ENCODE measurements at regions not wholly inside any gene's neighbourhood (a gene's known extent, or its start where the extent isn't known, plus 50 kb on each side); places are given as distances from the start of the nearest gene placed in this dataset.
A peak's percentile ranks its signal among the peaks of the same experiment; 100 is the strongest.

GRCh38 chr13:22925881-22926747 lies 254.7 kb upstream of the SGCG start:
- DNase-seq (ENCODE audit: low read depth in 1 of 2, low spot score in 2 of 2) = peak; percentile 33 to 80
- ChIA-PET POLR2A (ENCODE audit: partially characterized antibody) (interaction anchor here (0.6 to 1.2 kb wide), 2 partner anchors 10 kb away, joined by 3 to 4 read pairs; no protein-coding TSS in a partner anchor), CTCF (ENCODE audit: partially characterized antibody) (interaction anchor here (1.3 to 1.5 kb wide), 2 partner anchors 9 to 40 kb away, joined by 3 to 5 read pairs; no protein-coding TSS in a partner anchor)
- no peak overlapping the region for H3K56ac ChIP-seq (replicated peaks; ENCODE audit: insufficient read length, low read depth, low read length)
- peak overlapping the region; percentile 40 to 66 (median 47) for H3K4me3 ChIP-seq (ENCODE audit: extremely low read depth in 1 of 4, insufficient read depth in 2 of 4, low read depth in 3 of 4, low read length in 4 of 4)
- no peak overlapping the region; the same call in 1 of the 2 replicates for H2BK15ac ChIP-seq (ENCODE audit: low read length)
- H2BK12ac ChIP-seq (ENCODE audit: low read depth, low read length) = peak overlapping the region; percentile 68; the same call in 1 of the 2 replicates
- H3K4me2 ChIP-seq (ENCODE audit: insufficient read depth in 1 of 2, low read depth in 2 of 2, low read length in 2 of 2) = peak overlapping the region; percentile 60 to 81
- no peak overlapping the region for H3K14ac ChIP-seq (ENCODE audit: insufficient read length)
- H3K9ac ChIP-seq (replicated peaks in 1 of 4; ENCODE audit: extremely low read depth in 1 of 4, low read depth in 3 of 4, low read length in 3 of 4) = no peak overlapping the region; a peak in 2 of 7 replicates
- H2BK5ac ChIP-seq (ENCODE audit: low read depth, low read length) = no peak overlapping the region
- H3K9me3 ChIP-seq (ENCODE audit: insufficient read depth in 2 of 2, low read depth in 1 of 2, low read length in 1 of 2) = no peaks in the 10 kb centered on the region
- no peaks in the 10 kb centered on the region for H3K79me2 ChIP-seq (ENCODE audit: control insufficient read depth in 1 of 2, insufficient read depth in 2 of 2, low read length in 2 of 2)
- H4K91ac ChIP-seq (replicated peaks; ENCODE audit: insufficient read length, low read length) = peak overlapping the region; percentile 7
- H2AFZ ChIP-seq (ENCODE audit: low read length) = peak overlapping the region; percentile 57; the same call in 1 of the 2 replicates
- H3K4me1 ChIP-seq (replicated peaks in 1 of 4; ENCODE audit: control insufficient read depth in 3 of 4, insufficient read depth in 4 of 4, low read length in 3 of 4) = peaks cover 0 to 4% (median 1%) of the 10 kb centered on the region in 4 experiments; a peak in 3 of 7 replicates
- peak overlapping the region; percentile 89; the same call in 1 of the 2 replicates for H4K8ac ChIP-seq (ENCODE audit: extremely low read depth, insufficient read depth, low read length)
- peaks cover 0 to 13% (median 6%) of the 10 kb centered on the region in 4 experiments; a peak in 5 of 7 replicates for H3K27me3 ChIP-seq (replicated peaks in 1 of 4; ENCODE audit: control insufficient read depth in 3 of 4, extremely low read depth in 1 of 4, insufficient read depth in 3 of 4, low read length in 3 of 4)
- peak overlapping the region; percentile 48 for H3K18ac ChIP-seq (ENCODE audit: extremely low read depth, low read length)
- H3K27ac ChIP-seq (ENCODE audit: low read depth, low read length) = no peak overlapping the region
- H4K20me1 ChIP-seq (replicated peaks in 1 of 2; ENCODE audit: control insufficient read depth in 1 of 2, insufficient read depth in 2 of 2, low read length in 2 of 2) = no peaks in the 10 kb centered on the region
- no peak overlapping the region for H3K4ac ChIP-seq (replicated peaks; ENCODE audit: insufficient read length, low read depth, low read length)
- peaks cover 4% of the 10 kb centered on the region; the same call in 1 of the 2 replicates for H3K23me2 ChIP-seq (ENCODE audit: low read depth, low read length)
- no peaks in the 10 kb centered on the region for H3K36me3 ChIP-seq (ENCODE audit: control insufficient read depth in 2 of 4, insufficient read depth in 4 of 4, low read length in 3 of 4)
- H2AK5ac ChIP-seq (ENCODE audit: low read depth, low read length) = no peak overlapping the region
- H2BK120ac ChIP-seq (replicated peaks; ENCODE audit: low read depth, low read length) = no peak overlapping the region
- no peak overlapping the region for H2BK20ac ChIP-seq (ENCODE audit: low read length)
- 48% methylated on average over 22 of the region's 55 CpGs; no CpG with 5 or more reads in 1 of the 2 experiments for WGBS, 2 experiments (ENCODE audit: extremely low coverage in 1 of 2, insufficient coverage in 1 of 2, insufficient read length in 1 of 2, insufficient replicate concordance in 2 of 2, low coverage in 1 of 2, low lambda C conversion rate in 2 of 2, missing lambda C conversion rate in 1 of 2)
- no peaks in the 10 kb centered on the region for H3K79me1 ChIP-seq (ENCODE audit: low read depth, low read length)
- FAIRE-seq = no peak
- no peak overlapping the region for H3K23ac ChIP-seq (ENCODE audit: insufficient read length)
- H4K5ac ChIP-seq (ENCODE audit: insufficient read length, low read depth, low read length) = no peak overlapping the region
- TF ChIP-seq ZNF274 (IDR thresholded peaks at IDR 0.05; ENCODE audit: borderline replicate concordance, extremely low read depth, low read length) (no peak), KDM5A (IDR thresholded peaks at IDR 0.05; ENCODE audit: low read length) (no peak), ASH2L (IDR thresholded peaks at IDR 0.05; ENCODE audit: low read length) (peak; percentile 56), SAP30 (IDR thresholded peaks at IDR 0.05; ENCODE audit: insufficient read depth, insufficient replicate concordance, low read length) (no peak), POLR2AphosphoS5 (IDR thresholded peaks at IDR 0.05; ENCODE audit: low read depth, low read length) (peak; percentile 45; the same call in 1 of the 2 replicates), TAF1 (IDR thresholded peaks at IDR 0.05; ENCODE audit: low read depth, low read length) (0 out of 2 replicates have a peak, but pooled peaks have one; percentile 32), POLR2A (IDR thresholded peaks at IDR 0.05; ENCODE audit: control extremely low read depth in 1 of 2, low read depth in 2 of 2, low read length in 2 of 2) (peak in 1 of 2 experiments; percentile 18; a peak in 1 of 3 replicates), TCF12 (IDR thresholded peaks at IDR 0.05; ENCODE audit: low read depth, low read length) (no peak), E2F6 (IDR thresholded peaks at IDR 0.05) (no peak)
- TF ChIP-seq, protein P1, sequence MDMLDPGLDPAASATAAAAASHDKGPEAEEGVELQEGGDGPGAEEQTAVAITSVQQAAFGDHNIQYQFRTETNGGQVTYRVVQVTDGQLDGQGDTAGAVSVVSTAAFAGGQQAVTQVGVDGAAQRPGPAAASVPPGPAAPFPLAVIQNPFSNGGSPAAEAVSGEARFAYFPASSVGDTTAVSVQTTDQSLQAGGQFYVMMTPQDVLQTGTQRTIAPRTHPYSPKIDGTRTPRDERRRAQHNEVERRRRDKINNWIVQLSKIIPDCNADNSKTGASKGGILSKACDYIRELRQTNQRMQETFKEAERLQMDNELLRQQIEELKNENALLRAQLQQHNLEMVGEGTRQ (IDR thresholded peaks at IDR 0.05; ENCODE audit: low read length) = no peak
